ENCODE measurements at regions not wholly inside any gene's neighbourhood (a gene's known extent, or its start where the extent isn't known, plus 50 kb on each side); places are given as distances from the start of the nearest gene placed in this dataset.

GRCh38 chr3:27589795-27590194 lies 105.6 kb upstream of the SLC4A7 start:
- Histone ChIP-seq H3K9me3 (no peaks in the 10 kb centered on the region), H3K4me3 (ENCODE audit: low read depth, low read length) (no peak overlapping the region), H3K27me3 (no peaks in the 10 kb centered on the region), H3K36me3 (no peaks in the 10 kb centered on the region), H3K4me1 (no peaks in the 10 kb centered on the region; the same call in 1 of the 2 replicates)
- TF ChIP-seq CTCF (IDR thresholded peaks at IDR 0.05; ENCODE audit: low read depth, low read length), result no peak
- DNase-seq, result no peak

GRCh38 chr3:27585429-27585828 lies 101.2 kb upstream of the SLC4A7 start:
- Histone ChIP-seq H3K4me1 (no peaks in the 10 kb centered on the region), H3K27me3 (no peaks in the 10 kb centered on the region), H3K36me3 (no peaks in the 10 kb centered on the region), H3K9me3 (no peaks in the 10 kb centered on the region), H3K4me3 (ENCODE audit: low read depth, low read length) (no peak overlapping the region)
- TF ChIP-seq CTCF (IDR thresholded peaks at IDR 0.05; ENCODE audit: low read depth, low read length), result no peak
- no peak for DNase-seq

- Histone ChIP-seq H3K4me3 (ENCODE audit: low read depth, low read length) (no peak overlapping the region), H3K27me3 (no peaks in the 10 kb centered on the region), H3K4me1 (no peaks in the 10 kb centered on the region), H3K9me3 (no peaks in the 10 kb centered on the region), H3K36me3 (no peaks in the 10 kb centered on the region)
- TF ChIP-seq CTCF (IDR thresholded peaks at IDR 0.05; ENCODE audit: low read depth, low read length), result no peak
- DNase-seq, result no peak
These were observed 100.7 kb upstream of the SLC4A7 start for GRCh38 chr3:27584874-27585273.

GRCh38 chr3:27581852-27582251 lies 97.7 kb upstream of the SLC4A7 start:
- DNase-seq, result no peak
- Histone ChIP-seq H3K27me3 (no peaks in the 10 kb centered on the region), H3K4me3 (ENCODE audit: low read depth, low read length) (no peak overlapping the region), H3K36me3 (no peaks in the 10 kb centered on the region), H3K9me3 (no peaks in the 10 kb centered on the region), H3K4me1 (no peaks in the 10 kb centered on the region)
- TF ChIP-seq CTCF (IDR thresholded peaks at IDR 0.05; ENCODE audit: low read depth, low read length), result no peak

- no peak for TF ChIP-seq CTCF (IDR thresholded peaks at IDR 0.05; ENCODE audit: low read depth, low read length)
- Histone ChIP-seq H3K4me3 (ENCODE audit: low read depth, low read length) (no peak overlapping the region), H3K36me3 (no peaks in the 10 kb centered on the region), H3K9me3 (no peaks in the 10 kb centered on the region), H3K27me3 (no peaks in the 10 kb centered on the region), H3K4me1 (no peaks in the 10 kb centered on the region)
- DNase-seq, result no peak
These were observed 93.8 kb upstream of the SLC4A7 start for GRCh38 chr3:27578032-27578431.

- no peak overlapping the region for H3K4me3 ChIP-seq (ENCODE audit: low read depth, low read length)
- no peaks in the 10 kb centered on the region for H3K9me3 ChIP-seq
- DNase-seq, result no peak
- no peaks in the 10 kb centered on the region for H3K4me1 ChIP-seq
- no peak for TF ChIP-seq CTCF (IDR thresholded peaks at IDR 0.05; ENCODE audit: low read depth, low read length)
- H3K36me3 ChIP-seq, result no peaks in the 10 kb centered on the region
- no peaks in the 10 kb centered on the region for H3K27me3 ChIP-seq
These were observed 93.3 kb upstream of the SLC4A7 start for GRCh38 chr3:27577504-27577903.
